ENCODE measurements at regions not wholly inside any gene's neighbourhood (a gene's known extent, or its start where the extent isn't known, plus 50 kb on each side); places are given as distances from the start of the nearest gene placed in this dataset.

DNA sequence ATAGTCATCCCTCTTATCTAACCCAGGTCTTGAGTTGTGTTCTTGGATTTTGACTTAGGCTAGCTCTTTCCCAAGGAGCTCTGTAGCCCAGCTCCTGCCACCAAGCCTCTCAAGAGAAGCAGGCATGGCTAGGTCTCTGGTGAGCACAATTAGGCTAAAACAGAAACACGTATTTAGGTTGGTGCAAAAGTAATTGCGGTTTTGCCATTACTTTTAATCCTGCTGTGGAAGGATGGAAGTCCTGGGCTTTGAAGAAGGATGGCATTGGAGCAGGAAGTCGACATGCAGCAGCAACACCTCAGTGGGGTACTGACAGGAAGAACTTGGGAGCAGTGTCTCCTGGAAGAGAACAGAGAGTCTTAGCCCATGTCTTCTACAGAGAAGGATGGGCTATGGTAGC lies 80.0 kb upstream of the CCDC190 start:
- TF ChIP-seq CTCF (conservative IDR thresholded peaks at IDR 0.05; ENCODE audit: low read depth, low read length) = no peak
- TF ChIP-seq EZH2 (IDR thresholded peaks at IDR 0.05; ENCODE audit: low read length, unreplicated experiment) = no peak
- TF ChIP-seq EZH2phosphoT487 (IDR thresholded peaks at IDR 0.05; ENCODE audit: borderline replicate concordance, low read length) = no peak

All from PC-3 (cell line).